ENCODE measurements at regions not wholly inside any gene's neighbourhood (a gene's known extent, or its start where the extent isn't known, plus 50 kb on each side); places are given as distances from the start of the nearest gene placed in this dataset.

DNA sequence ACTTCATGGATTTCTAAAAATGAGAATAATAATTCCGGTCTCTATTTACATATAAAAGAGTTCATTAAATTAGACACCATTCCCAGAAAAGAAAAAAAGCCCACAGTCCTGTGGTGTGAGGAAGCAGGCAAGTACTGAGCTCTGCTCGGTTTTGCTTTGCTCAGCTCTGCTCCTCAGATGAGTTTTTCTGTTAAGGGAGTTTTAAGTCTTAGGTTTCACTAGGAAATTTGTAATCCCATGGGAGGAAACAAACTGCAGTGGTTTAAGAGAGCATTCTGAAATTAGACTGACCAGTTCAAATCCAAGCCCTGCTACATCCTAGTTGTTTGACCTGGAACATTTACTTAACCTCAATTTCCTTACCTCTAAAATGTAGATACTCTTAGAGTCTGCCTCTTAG is 338.6 kb upstream of the MMADHC start:
- no peak for TF ChIP-seq POLR2A (IDR thresholded peaks at IDR 0.05; ENCODE audit: low read depth, low read length)
- no peak for TF ChIP-seq POLR2AphosphoS5 (IDR thresholded peaks at IDR 0.05; ENCODE audit: low read depth, low read length)
